Gastrocnemius medialis (tissue), 4 donors: ENCODE measurements at regions not wholly inside any gene's neighbourhood (a gene's known extent, or its start where the extent isn't known, plus 50 kb on each side); places are given as distances from the start of the nearest gene placed in this dataset.
"Not testable (repeated sequence)": the region's sequence is repeated elsewhere in the genome, so short reads cannot be mapped to it uniquely, and the experiment has no call there.

Experiments used
- POLR2A ChIP-seq, 2 donors: fragments of 450-650 bp; IDR thresholded peaks; one replicate each; pipeline ENCODE4 v1.6.1; 2017; ENCODE audit warnings: antibody characterized with exemption in 2 of 2, mild to moderate bottlenecking in 2 of 2, moderate library complexity in 2 of 2
- TF ChIP-seq, protein P1 (sequence below), 5 experiments: fragments of 450-650 bp in 3 of 5; fragments of 200-600 bp in 2 of 5; sonication (generic) in 2 of 5; IDR thresholded peaks in 4 of 5; conservative IDR thresholded peaks in 1 of 5; 1 replicate in 4 of 5; 2 replicates in 1 of 5; pipeline ENCODE4 v1.5.1; 2016 to 2019; ENCODE audit warnings: antibody characterized with exemption in 5 of 5, mild to moderate bottlenecking in 3 of 5, moderate library complexity in 3 of 5

DNA sequence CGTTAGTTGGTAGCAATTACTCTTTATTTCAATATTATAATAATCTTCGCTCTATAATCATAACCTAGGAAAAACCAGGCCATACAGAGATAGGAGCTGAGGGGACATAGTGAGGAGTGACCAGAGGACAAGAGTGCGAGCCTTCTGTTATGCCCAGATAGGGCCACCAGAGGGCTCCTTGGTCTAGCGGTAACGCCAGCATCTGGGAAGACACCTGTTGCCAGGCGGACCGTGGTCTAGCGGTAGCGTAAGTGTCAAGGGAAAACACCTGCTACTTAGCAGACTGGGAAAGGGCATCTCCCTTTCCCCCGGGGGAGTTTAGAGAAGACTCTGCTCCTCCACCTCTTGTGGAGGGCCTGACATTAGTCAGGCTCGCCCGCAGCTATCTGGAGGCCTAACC lies 1395.1 kb downstream of the ADGRL3 start:
- TF ChIP-seq, protein P1, sequence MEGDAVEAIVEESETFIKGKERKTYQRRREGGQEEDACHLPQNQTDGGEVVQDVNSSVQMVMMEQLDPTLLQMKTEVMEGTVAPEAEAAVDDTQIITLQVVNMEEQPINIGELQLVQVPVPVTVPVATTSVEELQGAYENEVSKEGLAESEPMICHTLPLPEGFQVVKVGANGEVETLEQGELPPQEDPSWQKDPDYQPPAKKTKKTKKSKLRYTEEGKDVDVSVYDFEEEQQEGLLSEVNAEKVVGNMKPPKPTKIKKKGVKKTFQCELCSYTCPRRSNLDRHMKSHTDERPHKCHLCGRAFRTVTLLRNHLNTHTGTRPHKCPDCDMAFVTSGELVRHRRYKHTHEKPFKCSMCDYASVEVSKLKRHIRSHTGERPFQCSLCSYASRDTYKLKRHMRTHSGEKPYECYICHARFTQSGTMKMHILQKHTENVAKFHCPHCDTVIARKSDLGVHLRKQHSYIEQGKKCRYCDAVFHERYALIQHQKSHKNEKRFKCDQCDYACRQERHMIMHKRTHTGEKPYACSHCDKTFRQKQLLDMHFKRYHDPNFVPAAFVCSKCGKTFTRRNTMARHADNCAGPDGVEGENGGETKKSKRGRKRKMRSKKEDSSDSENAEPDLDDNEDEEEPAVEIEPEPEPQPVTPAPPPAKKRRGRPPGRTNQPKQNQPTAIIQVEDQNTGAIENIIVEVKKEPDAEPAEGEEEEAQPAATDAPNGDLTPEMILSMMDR (IDR thresholded peaks at IDR 0.05 in 4 of 5, conservative IDR thresholded peaks at IDR 0.05 in 1 of 5), result not testable (repeated sequence)
- not testable (repeated sequence) for TF ChIP-seq POLR2A (IDR thresholded peaks at IDR 0.05)
